DMS 273 treated with DMSO at 0.1 percent for 48 hours (cell line): ENCODE measurements at regions not wholly inside any gene's neighbourhood (a gene's known extent, or its start where the extent isn't known, plus 50 kb on each side); places are given as distances from the start of the nearest gene placed in this dataset.

ENCODE experiments used
- DNase-seq: peaks from one replicate; lab custom pipeline; 2025; lab: John Stamatoyannopoulos, UW

DNA sequence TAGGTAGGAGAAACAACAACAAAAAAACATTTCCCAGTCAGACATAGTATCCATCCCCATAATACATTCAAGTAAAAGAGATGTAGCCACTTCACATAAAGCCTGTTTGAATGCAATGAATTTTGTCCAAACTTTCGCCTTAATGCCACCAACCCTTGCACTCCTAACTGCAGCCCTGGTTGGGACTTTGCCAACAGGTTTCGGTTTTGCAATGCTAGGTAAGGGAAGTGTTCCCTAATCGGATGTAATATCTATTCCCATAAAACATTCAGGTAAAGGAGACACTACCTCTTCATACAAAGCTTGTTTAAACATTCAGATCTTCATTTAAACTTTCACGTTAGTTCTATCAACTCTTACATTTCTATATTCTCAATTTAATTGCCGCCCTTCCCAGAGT lies 336.1 kb downstream of the DRD1 start:
- DNase-seq: no peak

- DNase-seq: no peak
These were observed 336.9 kb downstream of the DRD1 start for GRCh38 chr5:175107028-175107588.

DNA sequence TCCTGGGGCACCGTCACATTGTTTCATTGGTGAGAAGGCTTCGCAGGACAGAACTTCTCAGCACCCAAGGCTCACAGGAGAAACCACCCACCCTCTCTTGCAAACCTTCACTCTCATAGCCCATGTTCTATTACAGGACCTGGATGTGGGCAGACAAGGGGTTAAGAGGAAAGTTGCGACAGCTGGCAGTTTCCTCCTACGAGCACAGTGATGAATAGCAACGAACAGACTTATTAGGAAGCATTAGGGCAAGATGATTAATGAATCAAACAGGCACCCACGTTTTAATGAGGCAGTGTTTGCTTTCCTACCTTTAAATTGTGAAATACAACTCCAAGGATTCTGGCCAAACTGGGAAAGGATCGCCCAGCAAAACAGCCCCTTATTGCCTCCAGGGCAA lies 339.3 kb downstream of the DRD1 start:
- DNase-seq: peak; percentile 45

DNA sequence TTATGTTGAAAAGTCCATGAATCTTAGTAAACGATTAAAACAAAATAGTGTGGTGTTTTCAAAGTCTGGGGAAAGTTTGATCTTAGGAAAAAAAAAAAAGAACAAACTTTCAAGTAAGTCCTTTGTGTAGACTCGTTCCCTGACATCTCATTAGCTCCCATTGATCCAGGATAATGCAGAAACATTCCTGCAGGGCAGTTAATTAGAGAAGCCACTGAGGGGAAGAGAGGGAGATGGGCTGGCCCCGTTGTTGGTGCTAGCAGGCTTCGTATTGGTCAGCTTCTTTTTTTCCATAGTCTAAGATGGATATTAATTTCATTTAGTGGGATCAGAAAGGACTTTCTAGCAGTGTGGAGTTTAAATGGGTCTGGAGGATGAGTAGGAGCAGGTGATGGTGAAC lies 340.2 kb downstream of the DRD1 start:
- DNase-seq: no peak

GRCh38 chr5:175102717-175103116 lies 341.3 kb downstream of the DRD1 start:
- no peak for DNase-seq

- no peak for DNase-seq
These were observed 345.7 kb downstream of the DRD1 start for GRCh38 chr5:175098301-175098700.

- no peak for DNase-seq
These were observed 347.4 kb downstream of the DRD1 start for GRCh38 chr5:175096469-175097165.

- no peak for DNase-seq
These were observed 349.5 kb downstream of the DRD1 start for GRCh38 chr5:175094461-175094860.

DNA sequence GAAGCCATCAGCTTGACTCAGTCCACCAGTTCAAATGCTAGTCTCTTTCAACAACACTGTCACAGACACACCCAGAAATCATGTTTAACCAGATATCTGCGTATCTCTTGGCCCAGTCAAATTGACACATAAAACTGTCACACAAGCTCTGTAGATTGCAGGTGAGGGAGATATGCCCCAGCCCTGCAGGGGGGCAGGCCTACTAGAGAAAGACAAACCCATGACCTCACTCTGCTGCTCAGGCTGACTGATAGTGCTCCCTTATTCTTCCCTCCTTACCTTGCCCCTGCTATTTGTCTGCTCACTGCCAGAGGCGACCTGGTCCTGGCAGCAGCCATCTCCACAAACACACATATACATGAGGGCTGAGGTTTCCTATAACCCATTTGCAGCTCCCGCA lies 351.3 kb downstream of the DRD1 start:
- no peak for DNase-seq

DNA sequence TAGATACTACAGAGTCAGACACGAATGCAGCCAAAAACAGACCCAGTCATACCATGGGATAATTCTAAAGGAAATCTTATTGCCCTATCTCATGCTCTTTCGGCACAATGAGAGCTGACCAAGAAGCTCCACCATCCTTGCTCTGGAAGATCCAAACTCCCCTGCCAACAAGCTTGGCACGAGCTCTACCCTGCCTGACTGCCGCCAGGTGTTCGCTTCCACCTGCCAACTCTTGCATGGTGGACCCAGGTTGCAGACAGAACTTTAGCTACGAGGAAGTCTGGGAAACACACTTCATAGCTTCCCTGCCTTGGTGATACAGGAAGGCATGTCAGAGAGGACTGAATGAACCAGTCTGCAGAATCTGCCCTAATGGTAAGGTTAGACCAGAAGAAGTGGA lies 355.0 kb downstream of the DRD1 start:
- no peak for DNase-seq

DNA sequence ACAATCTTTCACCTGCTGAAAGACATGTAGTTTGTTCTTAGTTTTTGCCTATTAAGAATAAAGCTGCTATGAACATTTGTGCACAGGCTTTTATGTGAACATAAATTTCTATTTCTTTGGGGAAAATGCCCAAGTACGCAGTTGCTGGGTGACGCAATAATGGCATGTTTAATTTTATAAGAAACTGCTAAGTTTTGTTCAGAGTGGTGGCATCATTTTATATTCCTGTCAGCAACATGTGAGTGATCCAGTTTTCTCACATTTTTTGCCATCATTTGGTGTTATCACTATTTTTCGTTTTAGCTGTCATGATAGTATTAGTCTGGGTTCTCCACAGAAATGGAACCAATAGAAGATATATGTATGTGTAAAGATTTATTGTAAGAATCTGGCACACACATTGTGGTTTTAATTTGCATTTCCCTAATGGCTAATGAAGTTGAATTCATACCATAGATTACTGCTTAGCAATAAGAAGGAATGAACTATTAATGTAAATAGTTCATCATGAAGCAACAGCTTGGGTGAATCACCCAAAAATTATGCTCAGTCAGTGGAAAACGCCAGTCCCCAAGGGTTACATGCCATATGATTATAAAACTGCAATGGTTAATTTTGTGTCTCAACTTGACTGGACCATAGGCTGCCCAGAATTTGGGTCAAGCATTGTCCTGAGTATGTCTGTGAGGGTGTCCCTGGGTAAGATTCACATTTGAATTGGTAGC lies 358.6 kb downstream of the MSX2 start:
- DNase-seq: no peak

DNA sequence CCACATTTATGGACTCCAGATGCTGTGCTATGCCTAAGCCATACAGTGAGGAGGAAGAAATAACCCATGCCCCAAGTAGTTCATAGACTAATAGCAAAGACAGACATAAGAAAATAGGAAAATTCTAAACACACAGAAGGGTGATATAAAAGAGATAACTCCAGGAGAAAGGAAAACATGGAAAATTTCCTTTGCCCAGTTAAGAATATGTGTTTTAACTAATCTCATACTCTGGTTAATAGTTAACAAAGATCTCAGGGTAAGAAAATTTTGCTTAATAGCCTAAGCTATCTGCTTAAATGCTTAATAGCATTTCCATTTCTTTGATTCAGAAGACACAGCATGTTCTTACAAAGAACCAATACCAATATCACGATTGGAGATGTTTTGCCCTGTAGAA lies 358.0 kb downstream of the MSX2 start:
- no peak for DNase-seq

- no peak for DNase-seq
These were observed 355.3 kb downstream of the MSX2 start for GRCh38 chr5:175079707-175080106.

DNA sequence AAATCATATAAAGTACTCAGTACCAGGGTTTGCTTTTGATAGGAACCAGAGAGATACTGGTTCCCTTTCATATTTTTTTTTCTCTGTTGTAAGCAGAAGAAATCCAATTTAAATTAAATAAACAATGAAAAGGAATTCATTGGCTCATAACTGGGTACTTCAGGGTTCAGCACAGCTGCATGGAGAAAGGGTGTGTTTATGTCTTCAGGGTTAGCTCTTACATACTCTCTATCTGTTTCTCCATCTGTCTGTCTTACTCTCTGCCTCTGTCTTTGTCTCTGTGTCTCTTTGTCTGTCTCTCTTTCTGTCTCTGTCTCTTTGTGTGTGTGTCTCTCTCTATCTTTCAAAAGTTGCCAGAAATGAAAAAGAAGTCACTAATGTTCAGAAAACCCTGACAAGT lies 345.9 kb downstream of the MSX2 start:
- DNase-seq: no peak

- DNase-seq: no peak
These were observed 335.9 kb downstream of the MSX2 start for GRCh38 chr5:175060257-175060656.

- peak; percentile 16 for DNase-seq
These were observed 335.4 kb downstream of the MSX2 start for GRCh38 chr5:175059687-175060211.

- DNase-seq: no peak
These were observed 332.4 kb downstream of the MSX2 start for GRCh38 chr5:175056831-175057230.

GRCh38 chr5:175054243-175054642 lies 329.9 kb downstream of the MSX2 start:
- no peak for DNase-seq

DNA sequence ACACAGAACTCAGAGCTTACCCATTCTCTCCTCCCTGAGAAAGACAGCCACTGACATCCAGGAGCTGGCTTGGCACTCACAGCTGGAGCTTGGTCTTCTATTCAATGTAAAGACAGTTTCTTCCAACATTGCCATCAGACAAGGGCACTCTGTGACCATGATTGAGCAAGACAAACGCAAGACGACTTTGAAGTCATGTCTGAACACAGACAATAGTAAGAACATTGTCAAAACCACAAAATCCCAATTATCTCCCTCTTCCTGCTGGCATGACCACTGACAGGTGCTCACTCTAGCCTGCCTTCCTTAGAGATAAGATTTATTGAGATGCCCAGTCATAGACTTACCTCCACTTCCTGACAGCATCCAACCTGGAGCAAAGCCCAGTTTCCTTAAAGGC lies 328.0 kb downstream of the MSX2 start:
- no peak for DNase-seq

DNA sequence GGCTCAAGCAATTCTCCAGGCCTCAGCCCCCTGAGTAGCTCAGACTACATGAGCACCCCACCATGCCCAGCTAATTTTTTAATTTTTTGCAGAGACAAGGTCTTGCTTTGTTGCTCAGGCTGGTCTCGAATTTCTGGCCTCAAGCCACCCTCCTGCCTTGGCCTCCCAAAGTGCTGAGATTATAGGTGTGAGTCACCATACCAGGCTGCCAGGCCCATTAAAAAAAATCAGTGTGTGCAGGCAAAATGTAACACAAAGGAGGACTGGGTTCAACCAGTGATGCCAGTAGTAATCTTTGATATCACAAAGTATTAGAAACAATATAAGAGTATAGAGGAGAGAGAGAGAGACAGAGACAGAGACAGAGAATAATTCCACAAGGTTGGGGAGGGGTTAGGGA lies 322.7 kb downstream of the MSX2 start:
- no peak for DNase-seq

- DNase-seq: no peak
These were observed 321.4 kb downstream of the MSX2 start for GRCh38 chr5:175045820-175046219.

GRCh38 chr5:175037820-175038219 lies 313.4 kb downstream of the MSX2 start:
- DNase-seq: no peak

DNA sequence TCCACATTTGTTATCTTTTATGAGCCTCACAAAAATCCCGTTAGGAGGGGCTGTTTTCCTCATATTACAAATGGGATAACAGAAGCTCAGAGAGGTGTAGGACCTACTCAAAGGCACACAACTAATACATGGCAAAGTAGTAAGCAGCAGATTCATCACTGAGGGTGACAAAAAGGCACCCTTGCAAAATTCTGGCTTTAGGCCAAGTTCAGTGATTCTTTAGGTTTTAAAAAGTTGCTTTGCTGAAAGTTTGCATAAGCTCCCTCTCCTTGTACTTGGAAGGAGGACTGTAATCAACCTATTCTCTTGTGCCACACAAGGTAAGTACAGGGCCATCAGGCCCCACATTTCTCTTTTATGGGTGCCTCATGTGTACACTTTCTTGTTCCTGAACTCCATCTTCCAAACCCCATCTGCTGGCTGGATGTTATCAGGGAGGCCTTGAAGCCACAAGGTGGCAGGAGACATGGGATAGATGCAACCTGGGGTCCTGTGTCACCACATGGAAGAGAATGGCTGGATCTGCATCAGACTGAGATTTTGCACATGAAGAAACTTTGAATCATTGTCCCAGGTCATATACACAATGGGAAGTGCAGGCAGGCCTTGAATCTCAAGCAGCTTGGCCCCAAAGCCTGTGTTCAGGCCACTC lies 311.6 kb downstream of the MSX2 start:
- no peak for DNase-seq
